GM23248 (cell line): ENCODE measurements at regions not wholly inside any gene's neighbourhood (a gene's known extent, or its start where the extent isn't known, plus 50 kb on each side); places are given as distances from the start of the nearest gene placed in this dataset.

Source experiments
- EZH2 ChIP-seq: fragments of 200-600 bp; sonication (generic); IDR thresholded peaks from 2 replicates; pipeline ENCODE4 v1.6.1; 2018; ENCODE audit warnings: antibody characterized with exemption, mild to moderate bottlenecking; ENCODE audit not compliant: insufficient read depth, poor library complexity, severe bottlenecking
- EZH2phosphoT487 ChIP-seq: fragments of 200-600 bp; sonication (generic); IDR thresholded peaks from 2 replicates; pipeline ENCODE4 v1.6.1; 2018; ENCODE audit warnings: antibody characterized with exemption, moderate library complexity, mild to moderate bottlenecking, low read depth; ENCODE audit not compliant: insufficient read depth

GRCh38 chr3:59270209-59270608, 220.4 kb upstream of the CFAP20DC start:
- TF ChIP-seq EZH2 (no peak), EZH2phosphoT487 (no peak)
